ENCODE measurements at regions not wholly inside any gene's neighbourhood (a gene's known extent, or its start where the extent isn't known, plus 50 kb on each side); places are given as distances from the start of the nearest gene placed in this dataset.

DNA sequence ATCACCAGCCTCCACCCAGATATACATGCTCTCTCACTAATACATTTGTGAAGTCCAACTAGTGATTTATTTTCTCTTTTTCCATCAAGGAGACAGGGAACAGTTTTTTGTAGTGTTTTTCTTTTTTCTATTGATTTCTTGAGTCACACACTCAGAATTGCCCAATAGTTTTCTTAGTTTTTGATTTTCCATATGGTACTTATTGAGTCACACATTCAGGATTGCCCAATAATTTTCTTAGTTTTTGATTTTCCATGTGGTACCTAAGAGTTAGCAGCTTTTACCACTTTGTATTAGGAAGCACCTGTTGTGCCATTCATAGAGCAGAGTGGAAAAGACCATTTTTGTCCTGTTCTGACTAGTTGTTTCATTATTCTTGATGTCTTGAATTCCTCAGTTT is 1268.8 kb downstream of the EPHA7 start:
- Histone ChIP-seq H3K4me3 (no peak overlapping the region), H3K27me3 (no peaks in the 10 kb centered on the region), H3K4me1 (no peaks in the 10 kb centered on the region), H3K36me3 (no peaks in the 10 kb centered on the region), H3K27ac (no peak overlapping the region), H3K9me3 (no peaks in the 10 kb centered on the region)
- intact Hi-C loops (cut with DNase I; ENCODE audit: low total_unique reads) = no loop called here
- DNase-seq (ENCODE audit: low spot score in 2 of 2) = no peak
- TF ChIP-seq POLR2A (IDR thresholded peaks at IDR 0.05) (no peak), POLR2AphosphoS5 (IDR thresholded peaks at IDR 0.05) (no peak)
- TF ChIP-seq, protein P1, sequence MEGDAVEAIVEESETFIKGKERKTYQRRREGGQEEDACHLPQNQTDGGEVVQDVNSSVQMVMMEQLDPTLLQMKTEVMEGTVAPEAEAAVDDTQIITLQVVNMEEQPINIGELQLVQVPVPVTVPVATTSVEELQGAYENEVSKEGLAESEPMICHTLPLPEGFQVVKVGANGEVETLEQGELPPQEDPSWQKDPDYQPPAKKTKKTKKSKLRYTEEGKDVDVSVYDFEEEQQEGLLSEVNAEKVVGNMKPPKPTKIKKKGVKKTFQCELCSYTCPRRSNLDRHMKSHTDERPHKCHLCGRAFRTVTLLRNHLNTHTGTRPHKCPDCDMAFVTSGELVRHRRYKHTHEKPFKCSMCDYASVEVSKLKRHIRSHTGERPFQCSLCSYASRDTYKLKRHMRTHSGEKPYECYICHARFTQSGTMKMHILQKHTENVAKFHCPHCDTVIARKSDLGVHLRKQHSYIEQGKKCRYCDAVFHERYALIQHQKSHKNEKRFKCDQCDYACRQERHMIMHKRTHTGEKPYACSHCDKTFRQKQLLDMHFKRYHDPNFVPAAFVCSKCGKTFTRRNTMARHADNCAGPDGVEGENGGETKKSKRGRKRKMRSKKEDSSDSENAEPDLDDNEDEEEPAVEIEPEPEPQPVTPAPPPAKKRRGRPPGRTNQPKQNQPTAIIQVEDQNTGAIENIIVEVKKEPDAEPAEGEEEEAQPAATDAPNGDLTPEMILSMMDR (IDR thresholded peaks at IDR 0.05) = no peak

DNA sequence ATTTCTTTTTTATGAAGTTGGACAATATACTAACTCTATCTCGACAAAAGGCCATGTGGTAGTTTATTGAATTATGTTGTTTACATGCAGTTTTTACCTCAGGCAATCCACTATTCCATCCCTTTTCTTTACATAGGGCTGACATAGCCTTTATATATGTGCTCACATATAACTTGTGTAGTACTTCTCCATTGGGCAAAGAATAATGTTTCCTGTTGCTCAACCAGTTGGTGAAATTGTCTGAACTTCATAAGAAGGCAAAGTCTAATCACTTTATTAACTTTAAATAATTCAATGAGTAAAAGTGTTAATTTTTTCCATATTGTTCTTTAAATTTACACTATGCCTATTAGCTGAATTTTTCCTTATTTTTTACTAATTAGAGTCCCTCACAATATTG is 1272.1 kb downstream of the EPHA7 start:
- Histone ChIP-seq H3K27ac (no peak overlapping the region), H3K4me1 (no peaks in the 10 kb centered on the region), H3K27me3 (no peaks in the 10 kb centered on the region), H3K4me3 (no peak overlapping the region), H3K9me3 (no peaks in the 10 kb centered on the region), H3K36me3 (no peaks in the 10 kb centered on the region)
- intact Hi-C loops (cut with DNase I; ENCODE audit: low total_unique reads) = loop anchor here (10.0 kb wide), 1 partner anchor 538 kb away; no protein-coding TSS in a partner anchor
- TF ChIP-seq, protein P1 (IDR thresholded peaks at IDR 0.05) = no peak
- TF ChIP-seq POLR2AphosphoS5 (IDR thresholded peaks at IDR 0.05) = no peak
- no peak for TF ChIP-seq POLR2A (IDR thresholded peaks at IDR 0.05)
- DNase-seq (ENCODE audit: low spot score in 2 of 2) = no peak

DNA sequence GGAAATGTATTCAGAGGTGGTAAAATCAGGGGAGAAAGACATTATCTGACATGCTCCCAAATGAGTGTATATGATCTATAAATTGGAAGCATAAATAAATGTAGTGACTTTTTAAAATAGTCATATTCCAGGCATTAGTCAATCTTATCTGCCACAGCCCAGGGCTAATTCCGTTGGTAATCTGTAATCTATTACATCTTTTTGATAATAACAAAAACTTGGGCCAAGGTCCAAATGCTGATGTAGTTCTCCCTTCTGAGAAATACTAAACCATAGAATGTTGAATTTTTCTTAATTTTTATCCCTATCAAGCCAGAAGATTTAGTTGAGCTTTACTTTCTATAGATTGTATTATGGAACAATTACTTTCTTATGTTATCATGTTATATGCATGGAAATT is 1279.8 kb downstream of the EPHA7 start:
- Histone ChIP-seq H3K27me3 (no peaks in the 10 kb centered on the region), H3K36me3 (no peaks in the 10 kb centered on the region), H3K9me3 (no peaks in the 10 kb centered on the region), H3K4me1 (no peaks in the 10 kb centered on the region), H3K27ac (no peak overlapping the region), H3K4me3 (no peak overlapping the region)
- no peak for DNase-seq (ENCODE audit: low spot score in 2 of 2)
- intact Hi-C loops (cut with DNase I; ENCODE audit: low total_unique reads) = no loop called here
- TF ChIP-seq, protein P1 (IDR thresholded peaks at IDR 0.05) = no peak
- no peak for TF ChIP-seq POLR2AphosphoS5 (IDR thresholded peaks at IDR 0.05)
- TF ChIP-seq POLR2A (IDR thresholded peaks at IDR 0.05) = no peak

DNA sequence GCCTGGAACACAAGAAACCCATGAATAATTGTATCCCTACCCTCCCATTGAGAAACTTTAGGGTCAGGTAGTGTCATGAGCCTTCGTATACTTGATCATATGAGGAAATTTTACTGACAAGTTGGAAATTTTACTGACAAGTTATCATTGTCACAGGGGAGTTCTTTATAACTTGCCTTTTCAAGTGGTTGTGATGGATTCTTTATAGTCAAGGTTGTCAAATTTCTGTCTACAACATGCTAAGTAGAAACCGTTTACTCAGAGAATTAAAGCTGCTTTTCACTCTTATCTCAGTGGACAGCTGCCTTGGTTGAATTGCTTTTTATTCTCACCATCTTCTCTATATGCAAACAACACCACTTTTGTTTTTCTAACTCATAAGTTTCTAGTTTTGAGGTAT is 1286.4 kb downstream of the EPHA7 start:
- intact Hi-C loops (cut with DNase I; ENCODE audit: low total_unique reads) = no loop called here
- H3K36me3 ChIP-seq = no peaks in the 10 kb centered on the region
- no peak for DNase-seq (ENCODE audit: low spot score in 2 of 2)
- no peaks in the 10 kb centered on the region for H3K27me3 ChIP-seq
- H3K27ac ChIP-seq = no peak overlapping the region
- no peaks in the 10 kb centered on the region for H3K4me1 ChIP-seq
- TF ChIP-seq POLR2A (IDR thresholded peaks at IDR 0.05) (no peak), POLR2AphosphoS5 (IDR thresholded peaks at IDR 0.05) (no peak)
- TF ChIP-seq, protein P1 (IDR thresholded peaks at IDR 0.05) = no peak
- H3K4me3 ChIP-seq = no peak overlapping the region
- no peaks in the 10 kb centered on the region for H3K9me3 ChIP-seq

DNA sequence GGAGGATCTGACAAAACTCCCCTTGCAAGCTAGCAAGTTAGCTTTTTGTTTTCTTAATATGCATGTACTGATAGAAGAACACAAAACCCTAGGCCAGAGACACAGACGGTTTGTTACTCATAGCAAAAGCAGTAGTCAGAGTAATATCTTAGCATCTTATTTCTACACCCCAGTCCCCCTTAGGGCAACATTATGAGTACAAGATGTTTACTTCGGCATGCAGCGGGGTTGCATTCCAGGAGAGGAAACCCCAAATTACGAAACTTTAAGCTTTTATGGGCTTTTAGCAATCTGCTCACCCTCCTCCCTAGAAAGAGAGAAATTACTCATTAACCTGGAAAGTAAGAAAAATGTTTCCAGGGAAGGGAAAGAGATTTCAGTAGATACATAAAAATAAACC is 1286.9 kb downstream of the EPHA7 start:
- Histone ChIP-seq H3K27me3 (no peaks in the 10 kb centered on the region), H3K9me3 (no peaks in the 10 kb centered on the region), H3K4me1 (no peaks in the 10 kb centered on the region), H3K27ac (no peak overlapping the region), H3K36me3 (no peaks in the 10 kb centered on the region), H3K4me3 (no peak overlapping the region)
- TF ChIP-seq, protein P1 (IDR thresholded peaks at IDR 0.05) = no peak
- no peak for TF ChIP-seq POLR2A (IDR thresholded peaks at IDR 0.05)
- TF ChIP-seq POLR2AphosphoS5 (IDR thresholded peaks at IDR 0.05) = no peak
- no peak for DNase-seq (ENCODE audit: low spot score in 2 of 2)
- intact Hi-C loops (cut with DNase I; ENCODE audit: low total_unique reads) = no loop called here

Measured in breast epithelium (tissue), 4 donors.